SK-MEL-5 (cell line): ENCODE measurements at regions not wholly inside any gene's neighbourhood (a gene's known extent, or its start where the extent isn't known, plus 50 kb on each side); places are given as distances from the start of the nearest gene placed in this dataset.
A peak's percentile ranks its signal among the peaks of the same experiment; 100 is the strongest.

ENCODE experiments used
- DNase-seq: peaks from one replicate; pipeline ENCODE4 v3.0.0-alpha.2; 2016; ENCODE audit warnings: low read depth, low spot score
- in situ Hi-C: cut with HindIII; loops from 2 replicates; pipeline ENCODE4 v1.10.0; 2016; ENCODE audit warnings: low sequenced_read_pairs, high pct_unique_total_duplicates, low pct_unique_long_range_greater_than_20kb

GRCh38 chr3:73925011-73925410 is 300.3 kb upstream of the PDZRN3 start:
- in situ Hi-C loops, result no loop called here
- DNase-seq, result no peak

- in situ Hi-C loops, result no loop called here
- DNase-seq, result no peak
Measured at GRCh38 chr3:73924048-73924447, 299.3 kb upstream of the PDZRN3 start.

- no peak for DNase-seq
- in situ Hi-C loops, result no loop called here
Measured at GRCh38 chr3:73917643-73918042, 292.9 kb upstream of the PDZRN3 start.

- in situ Hi-C loops, result no loop called here
- no peak for DNase-seq
Measured at GRCh38 chr3:73915886-73916285, 291.1 kb upstream of the PDZRN3 start.

- in situ Hi-C loops, result no loop called here
- no peak for DNase-seq
Measured at GRCh38 chr3:73908218-73908617, 283.5 kb upstream of the PDZRN3 start.

- DNase-seq, result no peak
- in situ Hi-C loops, result no loop called here
Measured at GRCh38 chr3:73901686-73902085, 276.9 kb upstream of the PDZRN3 start.

GRCh38 chr3:73894474-73895213 is 269.9 kb upstream of the PDZRN3 start:
- in situ Hi-C loops, result no loop called here

GRCh38 chr3:73893089-73893488 is 268.3 kb upstream of the PDZRN3 start:
- DNase-seq, result no peak
- in situ Hi-C loops, result no loop called here

More at GRCh38 chr3:73894474-73895213, 269.9 kb upstream of the PDZRN3 start:
- no peak for DNase-seq

- in situ Hi-C loops, result no loop called here
- no peak for DNase-seq
Measured at GRCh38 chr3:73885862-73886261, 261.1 kb upstream of the PDZRN3 start.

GRCh38 chr3:73884361-73884760 is 259.6 kb upstream of the PDZRN3 start:
- no peak for DNase-seq
- in situ Hi-C loops, result no loop called here

GRCh38 chr3:73883497-73883896 is 258.8 kb upstream of the PDZRN3 start:
- in situ Hi-C loops, result no loop called here
- no peak for DNase-seq

GRCh38 chr3:73874606-73875369 is 250.0 kb upstream of the PDZRN3 start:
- in situ Hi-C loops, result no loop called here
- DNase-seq, result no peak

GRCh38 chr3:73874161-73874560 is 249.4 kb upstream of the PDZRN3 start:
- in situ Hi-C loops, result no loop called here
- DNase-seq, result no peak

- in situ Hi-C loops, result no loop called here
- peak; percentile 65 for DNase-seq
Measured at GRCh38 chr3:73868688-73869315, 244.1 kb upstream of the PDZRN3 start.

- in situ Hi-C loops, result no loop called here
- DNase-seq, result no peak
Measured at GRCh38 chr3:73867524-73867923, 242.8 kb upstream of the PDZRN3 start.

GRCh38 chr3:73866846-73867245 is 242.1 kb upstream of the PDZRN3 start:
- in situ Hi-C loops, result no loop called here

GRCh38 chr3:73863546-73864079 is 238.9 kb upstream of the PDZRN3 start:
- no peak for DNase-seq
- in situ Hi-C loops, result no loop called here

More at GRCh38 chr3:73866846-73867245, 242.1 kb upstream of the PDZRN3 start:
- DNase-seq, result peak; percentile 52

GRCh38 chr3:73855813-73856212 is 231.1 kb upstream of the PDZRN3 start:
- in situ Hi-C loops, result no loop called here
- no peak for DNase-seq
